ENCODE measurements at regions not wholly inside any gene's neighbourhood (a gene's known extent, or its start where the extent isn't known, plus 50 kb on each side); places are given as distances from the start of the nearest gene placed in this dataset.

DNA sequence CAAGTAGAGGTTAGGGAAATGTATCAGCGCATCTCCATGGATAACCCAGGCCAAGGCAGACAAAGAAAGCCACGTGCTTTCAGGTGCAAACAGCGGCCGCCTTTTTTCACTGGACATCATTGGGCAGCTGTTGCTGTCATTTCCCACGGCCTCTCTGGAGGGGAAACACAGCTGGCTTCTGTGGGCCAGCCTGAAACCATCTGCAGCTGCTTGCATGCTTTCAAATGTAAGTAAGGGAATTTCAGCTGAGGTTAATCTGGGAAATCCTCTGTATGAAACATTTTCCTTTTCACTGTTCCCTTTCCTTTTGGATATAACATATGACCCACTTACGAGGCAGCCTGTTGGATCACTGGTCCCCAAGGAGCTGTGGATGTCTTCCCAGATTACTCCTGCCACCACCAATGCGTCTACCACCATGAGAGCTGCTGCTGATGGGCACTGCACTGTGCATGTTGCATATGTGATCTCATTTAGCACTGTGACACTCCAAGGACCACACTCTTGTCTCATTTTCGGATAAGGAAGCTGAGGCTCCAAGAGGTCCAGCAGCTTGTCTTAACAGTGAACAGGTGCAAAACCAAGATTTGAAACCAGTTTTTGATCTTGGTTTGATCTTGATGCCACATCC is 106.3 kb downstream of the C9orf152 start:
- Histone ChIP-seq H3K36me3 (ENCODE audit: control insufficient read depth in 2 of 2, insufficient read depth in 2 of 2, low read length in 1 of 2) (peaks cover 8 to 9% of the 10 kb centered on the region in 2 experiments), H3K27me3 (replicated peaks in 1 of 2; ENCODE audit: control insufficient read depth in 2 of 2, insufficient read depth in 2 of 2, low read length in 1 of 2) (no peaks in the 10 kb centered on the region), H2AFZ (ENCODE audit: control insufficient read depth, low read depth, low read length) (no peak overlapping the region), H3K79me2 (ENCODE audit: control insufficient read depth, insufficient read depth, low read length) (peaks cover 61% of the 10 kb centered on the region), H3K4me3 (no peak overlapping the region), H3K9ac (ENCODE audit: control insufficient read depth, insufficient read depth, low read length) (no peak overlapping the region), H3K27ac (ENCODE audit: control insufficient read depth, insufficient read depth) (peak overlapping the region; percentile 20; the same call in 1 of the 2 replicates), H4K20me1 (ENCODE audit: control insufficient read depth, insufficient read depth) (peaks cover 8% of the 10 kb centered on the region), H3K9me3 (replicated peaks; ENCODE audit: control insufficient read depth, insufficient read depth, low read length) (no peaks in the 10 kb centered on the region), H3K4me1 (ENCODE audit: control insufficient read depth, insufficient read depth, low read length) (peaks cover 50% of the 10 kb centered on the region), H3K4me2 (ENCODE audit: control insufficient read depth, insufficient read depth) (peak overlapping the region; percentile 23; the same call in 1 of the 2 replicates)
- DNase-seq (ENCODE audit: low read depth, low spot score) (peak; percentile 91), FAIRE-seq (peak; percentile 49), ATAC-seq (peak; percentile 84)
- intact Hi-C loops (cut with micrococcal nuclease; ENCODE audit: unreplicated experiment), result loop anchor here (1.0 to 5.0 kb wide), 4 partner anchors 27 to 49 kb away; no protein-coding TSS in a partner anchor
- BruUV-seq (replicated peaks), result no TSS peak
- ChIA-PET RAD21 (ENCODE audit: unreplicated experiment) (interaction anchor here (0.8 to 16.5 kb wide), 21 partner anchors 8 to 197 kb away, joined by 3 to 340 read pairs (median 5); no protein-coding TSS in a partner anchor), POLR2A (interaction anchor here (0.6 to 9.0 kb wide), 16 partner anchors 9 to 195 kb away, joined by 3 to 149 read pairs (median 4); partner anchors contain the start of gene TXN), SMC1A (ENCODE audit: uncharacterized antibody, unreplicated experiment) (interaction anchor here (0.7 to 17.0 kb wide), 22 partner anchors 9 to 196 kb away, joined by 3 to 397 read pairs (median 5); no protein-coding TSS in a partner anchor), CTCF (interaction anchor here (0.9 to 4.0 kb wide), 13 partner anchors 11 to 197 kb away, joined by 3 to 30 read pairs (median 7); no protein-coding TSS in a partner anchor)
- WGBS (ENCODE audit: insufficient coverage, insufficient replicate concordance, low lambda C conversion rate, missing lambda C conversion rate), result 22% methylated on average over 8 of the region's 8 CpGs
- in situ Hi-C loops (cut with MboI), result no loop called here
- TF ChIP-seq, protein P1, sequence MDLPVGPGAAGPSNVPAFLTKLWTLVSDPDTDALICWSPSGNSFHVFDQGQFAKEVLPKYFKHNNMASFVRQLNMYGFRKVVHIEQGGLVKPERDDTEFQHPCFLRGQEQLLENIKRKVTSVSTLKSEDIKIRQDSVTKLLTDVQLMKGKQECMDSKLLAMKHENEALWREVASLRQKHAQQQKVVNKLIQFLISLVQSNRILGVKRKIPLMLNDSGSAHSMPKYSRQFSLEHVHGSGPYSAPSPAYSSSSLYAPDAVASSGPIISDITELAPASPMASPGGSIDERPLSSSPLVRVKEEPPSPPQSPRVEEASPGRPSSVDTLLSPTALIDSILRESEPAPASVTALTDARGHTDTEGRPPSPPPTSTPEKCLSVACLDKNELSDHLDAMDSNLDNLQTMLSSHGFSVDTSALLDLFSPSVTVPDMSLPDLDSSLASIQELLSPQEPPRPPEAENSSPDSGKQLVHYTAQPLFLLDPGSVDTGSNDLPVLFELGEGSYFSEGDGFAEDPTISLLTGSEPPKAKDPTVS (IDR thresholded peaks at IDR 0.05; ENCODE audit: low read depth, low read length), result no peak
- TF ChIP-seq, protein P2, sequence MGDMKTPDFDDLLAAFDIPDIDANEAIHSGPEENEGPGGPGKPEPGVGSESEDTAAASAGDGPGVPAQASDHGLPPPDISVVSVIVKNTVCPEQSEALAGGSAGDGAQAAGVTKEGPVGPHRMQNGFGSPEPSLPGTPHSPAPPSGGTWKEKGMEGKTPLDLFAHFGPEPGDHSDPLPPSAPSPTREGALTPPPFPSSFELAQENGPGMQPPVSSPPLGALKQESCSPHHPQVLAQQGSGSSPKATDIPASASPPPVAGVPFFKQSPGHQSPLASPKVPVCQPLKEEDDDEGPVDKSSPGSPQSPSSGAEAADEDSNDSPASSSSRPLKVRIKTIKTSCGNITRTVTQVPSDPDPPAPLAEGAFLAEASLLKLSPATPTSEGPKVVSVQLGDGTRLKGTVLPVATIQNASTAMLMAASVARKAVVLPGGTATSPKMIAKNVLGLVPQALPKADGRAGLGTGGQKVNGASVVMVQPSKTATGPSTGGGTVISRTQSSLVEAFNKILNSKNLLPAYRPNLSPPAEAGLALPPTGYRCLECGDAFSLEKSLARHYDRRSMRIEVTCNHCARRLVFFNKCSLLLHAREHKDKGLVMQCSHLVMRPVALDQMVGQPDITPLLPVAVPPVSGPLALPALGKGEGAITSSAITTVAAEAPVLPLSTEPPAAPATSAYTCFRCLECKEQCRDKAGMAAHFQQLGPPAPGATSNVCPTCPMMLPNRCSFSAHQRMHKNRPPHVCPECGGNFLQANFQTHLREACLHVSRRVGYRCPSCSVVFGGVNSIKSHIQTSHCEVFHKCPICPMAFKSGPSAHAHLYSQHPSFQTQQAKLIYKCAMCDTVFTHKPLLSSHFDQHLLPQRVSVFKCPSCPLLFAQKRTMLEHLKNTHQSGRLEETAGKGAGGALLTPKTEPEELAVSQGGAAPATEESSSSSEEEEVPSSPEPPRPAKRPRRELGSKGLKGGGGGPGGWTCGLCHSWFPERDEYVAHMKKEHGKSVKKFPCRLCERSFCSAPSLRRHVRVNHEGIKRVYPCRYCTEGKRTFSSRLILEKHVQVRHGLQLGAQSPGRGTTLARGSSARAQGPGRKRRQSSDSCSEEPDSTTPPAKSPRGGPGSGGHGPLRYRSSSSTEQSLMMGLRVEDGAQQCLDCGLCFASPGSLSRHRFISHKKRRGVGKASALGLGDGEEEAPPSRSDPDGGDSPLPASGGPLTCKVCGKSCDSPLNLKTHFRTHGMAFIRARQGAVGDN (IDR thresholded peaks at IDR 0.05), result peak; percentile 99
- TF ChIP-seq, protein P3, sequence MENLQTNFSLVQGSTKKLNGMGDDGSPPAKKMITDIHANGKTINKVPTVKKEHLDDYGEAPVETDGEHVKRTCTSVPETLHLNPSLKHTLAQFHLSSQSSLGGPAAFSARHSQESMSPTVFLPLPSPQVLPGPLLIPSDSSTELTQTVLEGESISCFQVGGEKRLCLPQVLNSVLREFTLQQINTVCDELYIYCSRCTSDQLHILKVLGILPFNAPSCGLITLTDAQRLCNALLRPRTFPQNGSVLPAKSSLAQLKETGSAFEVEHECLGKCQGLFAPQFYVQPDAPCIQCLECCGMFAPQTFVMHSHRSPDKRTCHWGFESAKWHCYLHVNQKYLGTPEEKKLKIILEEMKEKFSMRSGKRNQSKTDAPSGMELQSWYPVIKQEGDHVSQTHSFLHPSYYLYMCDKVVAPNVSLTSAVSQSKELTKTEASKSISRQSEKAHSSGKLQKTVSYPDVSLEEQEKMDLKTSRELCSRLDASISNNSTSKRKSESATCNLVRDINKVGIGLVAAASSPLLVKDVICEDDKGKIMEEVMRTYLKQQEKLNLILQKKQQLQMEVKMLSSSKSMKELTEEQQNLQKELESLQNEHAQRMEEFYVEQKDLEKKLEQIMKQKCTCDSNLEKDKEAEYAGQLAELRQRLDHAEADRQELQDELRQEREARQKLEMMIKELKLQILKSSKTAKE (IDR thresholded peaks at IDR 0.05; ENCODE audit: low read depth, poor library complexity, severe bottlenecking), result peak; percentile 72
- TF ChIP-seq NBN (IDR thresholded peaks at IDR 0.05) (peak; percentile 77; the same call in 1 of the 2 replicates), TCF12 (IDR thresholded peaks at IDR 0.05; ENCODE audit: low read depth, low read length) (peak; percentile 99), BCL11A (IDR thresholded peaks at IDR 0.05; ENCODE audit: low read depth, low read length) (0 out of 2 replicates have a peak, but pooled peaks have one; percentile 12), ETV6 (conservative IDR thresholded peaks at IDR 0.05 in 1 of 2, IDR thresholded peaks at IDR 0.05 in 1 of 2; ENCODE audit: borderline replicate concordance in 1 of 2, low read depth in 1 of 2) (peak in 1 of 2 experiments; percentile 68; a peak in 1 of 4 replicates), RAD51 (IDR thresholded peaks at IDR 0.05) (0 out of 2 replicates have a peak, but pooled peaks have one; percentile 25), NFYB (IDR thresholded peaks at IDR 0.05; ENCODE audit: insufficient read depth, low read depth, low read length) (no peak), POLR2AphosphoS5 (IDR thresholded peaks at IDR 0.05; ENCODE audit: low read length) (0 out of 2 replicates have a peak, but pooled peaks have one; percentile 30), ATF7 (IDR thresholded peaks at IDR 0.05; ENCODE audit: low read depth) (peak; percentile 49)
- TF ChIP-seq, protein P4, sequence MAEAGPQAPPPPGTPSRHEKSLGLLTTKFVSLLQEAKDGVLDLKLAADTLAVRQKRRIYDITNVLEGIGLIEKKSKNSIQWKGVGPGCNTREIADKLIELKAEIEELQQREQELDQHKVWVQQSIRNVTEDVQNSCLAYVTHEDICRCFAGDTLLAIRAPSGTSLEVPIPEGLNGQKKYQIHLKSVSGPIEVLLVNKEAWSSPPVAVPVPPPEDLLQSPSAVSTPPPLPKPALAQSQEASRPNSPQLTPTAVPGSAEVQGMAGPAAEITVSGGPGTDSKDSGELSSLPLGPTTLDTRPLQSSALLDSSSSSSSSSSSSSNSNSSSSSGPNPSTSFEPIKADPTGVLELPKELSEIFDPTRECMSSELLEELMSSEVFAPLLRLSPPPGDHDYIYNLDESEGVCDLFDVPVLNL (IDR thresholded peaks at IDR 0.05; ENCODE audit: low read depth, low read length), result no peak
- TF ChIP-seq, protein P5, sequence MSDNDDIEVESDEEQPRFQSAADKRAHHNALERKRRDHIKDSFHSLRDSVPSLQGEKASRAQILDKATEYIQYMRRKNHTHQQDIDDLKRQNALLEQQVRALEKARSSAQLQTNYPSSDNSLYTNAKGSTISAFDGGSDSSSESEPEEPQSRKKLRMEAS (IDR thresholded peaks at IDR 0.05; ENCODE audit: low read depth, low read length), result peak; percentile 90
